MM.1S (cell line): ENCODE measurements at regions not wholly inside any gene's neighbourhood (a gene's known extent, or its start where the extent isn't known, plus 50 kb on each side); places are given as distances from the start of the nearest gene placed in this dataset.

Experiments used
- DNase-seq: peaks from one replicate; pipeline ENCODE4 v3.0.0-alpha.2; 2015
- H2AFZ ChIP-seq: fragments of 300-600 bp; sonication (generic); 2 replicates; pipeline ENCODE4 v1.6.0; 2016; ENCODE audit warnings: antibody characterized with exemption, low read length
- H3F3A ChIP-seq: fragments of 300-600 bp; sonication (generic); 2 replicates; pipeline ENCODE4 v1.6.1; 2016; ENCODE audit warnings: mild to moderate bottlenecking, antibody characterized with exemption, low read length, moderate library complexity, mixed read lengths; ENCODE audit not compliant: insufficient read depth
- H3K27ac ChIP-seq: fragments of 300-600 bp; sonication (generic); 2 replicates; pipeline ENCODE4 v1.5.1; 2016; ENCODE audit warnings: mild to moderate bottlenecking, low read length
- H3K27me3 ChIP-seq: fragments of 300-600 bp; sonication (generic); replicated peaks from 2 replicates; pipeline ENCODE4 v1.6.0; 2016; ENCODE audit warnings: low read length; ENCODE audit not compliant: insufficient read depth
- H3K36me3 ChIP-seq: fragments of 300-600 bp; sonication (generic); replicated peaks from 2 replicates; pipeline ENCODE4 v1.6.1; 2016; ENCODE audit warnings: mild to moderate bottlenecking, low read length, mixed read lengths; ENCODE audit not compliant: insufficient read depth
- H3K4me1 ChIP-seq: fragments of 300-600 bp; sonication (generic); 2 replicates; pipeline ENCODE4 v1.6.1; 2016; ENCODE audit warnings: low read length, mixed read lengths
- H3K4me2 ChIP-seq: fragments of 300-600 bp; sonication (generic); 2 replicates; pipeline ENCODE4 v1.6.0; 2016; ENCODE audit warnings: low read depth, low read length
- H3K4me3 ChIP-seq: fragments of 300-600 bp; sonication (generic); 2 replicates; pipeline ENCODE4 v1.5.1; 2016; ENCODE audit warnings: low read length, mixed read lengths
- H3K79me2 ChIP-seq: fragments of 300-600 bp; sonication (generic); 2 replicates; pipeline ENCODE4 v1.6.1; 2016; ENCODE audit warnings: mixed run types, low read length, mixed read lengths
- H3K9ac ChIP-seq: fragments of 300-600 bp; sonication (generic); 2 replicates; pipeline ENCODE4 v1.6.1; 2016; ENCODE audit warnings: low read length, mixed read lengths
- H3K9me2 ChIP-seq: fragments of 300-600 bp; sonication (generic); replicated peaks from 2 replicates; pipeline ENCODE4 v1.6.1; 2016; ENCODE audit warnings: mild to moderate bottlenecking, low read length, mixed read lengths; ENCODE audit not compliant: insufficient read depth
- H3K9me3 ChIP-seq: fragments of 300-600 bp; sonication (generic); replicated peaks from 2 replicates; pipeline ENCODE4 v1.6.1; 2016; ENCODE audit warnings: mild to moderate bottlenecking, low read length, mixed read lengths; ENCODE audit not compliant: insufficient read depth
- H4K20me1 ChIP-seq: fragments of 300-600 bp; sonication (generic); 2 replicates; pipeline ENCODE4 v1.6.1; 2016; ENCODE audit warnings: mild to moderate bottlenecking, low read length, moderate library complexity, mixed read lengths; ENCODE audit not compliant: insufficient read depth
- EZH2 ChIP-seq: fragments of 300-600 bp; sonication (generic); optimal IDR thresholded peaks from 2 replicates; pipeline ENCODE3; 2017; ENCODE audit warnings: low read depth, mild to moderate bottlenecking, antibody characterized with exemption, low read length, mixed read lengths
- EZH2phosphoT487 ChIP-seq: fragments of 300-600 bp; sonication (generic); IDR thresholded peaks from 2 replicates; pipeline ENCODE4 v1.6.1; 2018; ENCODE audit warnings: antibody characterized with exemption, low read length
- TF ChIP-seq, protein P1 (sequence below): fragments of 300-600 bp; sonication (generic); IDR thresholded peaks from 2 replicates; pipeline ENCODE4 v1.5.1; 2016; ENCODE audit warnings: antibody characterized with exemption, low read length, mixed read lengths

DNA sequence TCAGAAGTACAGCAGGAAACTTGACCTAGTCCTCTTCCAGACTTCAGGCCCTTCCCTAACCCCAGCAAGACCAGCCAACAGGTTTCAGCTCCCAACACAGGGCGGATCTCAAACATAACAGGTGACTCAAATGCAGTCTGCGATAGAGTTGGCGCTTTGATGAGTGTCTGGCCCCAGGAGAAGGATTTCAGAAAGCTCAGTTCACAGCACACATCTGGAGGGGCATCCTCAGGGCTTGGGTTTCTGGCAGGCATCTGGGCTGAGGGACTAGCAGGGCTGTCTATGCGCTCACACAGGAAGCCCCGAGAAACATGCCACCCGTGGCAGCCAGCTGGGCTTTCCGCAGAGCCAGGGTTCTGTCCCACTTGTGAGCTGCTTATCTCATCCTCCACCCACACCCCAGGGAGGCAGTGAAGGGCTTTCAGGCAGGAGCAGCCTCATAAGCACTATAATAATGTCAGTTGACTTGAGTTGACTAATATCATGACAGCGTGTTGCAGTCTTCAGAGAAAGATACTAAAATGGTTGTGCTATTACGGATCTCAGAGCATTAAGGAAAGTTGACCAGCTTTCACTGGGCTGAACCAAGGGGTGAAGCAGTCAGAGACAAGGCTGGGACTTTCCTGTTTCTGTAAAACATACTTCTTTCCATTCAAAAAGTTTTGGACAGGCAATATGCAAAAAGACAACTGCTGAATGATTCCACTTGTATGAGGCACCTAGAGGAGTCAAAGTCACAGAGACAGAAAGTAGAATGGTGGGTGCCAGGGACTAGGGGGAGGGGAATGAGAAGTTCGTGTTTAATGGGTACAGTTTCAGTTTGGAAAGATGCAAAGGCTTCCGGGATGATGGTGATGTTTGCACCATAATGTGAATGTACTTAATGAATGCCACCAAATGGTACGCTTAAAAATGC is 233.0 kb upstream of the IRF2BP2 start:
- Histone ChIP-seq H3K36me3 (no peaks in the 10 kb centered on the region), H4K20me1 (no peaks in the 10 kb centered on the region), H2AFZ (no peak overlapping the region), H3K9me3 (no peaks in the 10 kb centered on the region), H3F3A (peaks cover 18% of the 10 kb centered on the region), H3K4me1 (peaks cover 22% of the 10 kb centered on the region), H3K4me2 (no peak overlapping the region), H3K27ac (no peak overlapping the region), H3K9ac (no peak overlapping the region), H3K79me2 (no peaks in the 10 kb centered on the region), H3K4me3 (no peak overlapping the region), H3K9me2 (no peaks in the 10 kb centered on the region), H3K27me3 (no peaks in the 10 kb centered on the region)
- TF ChIP-seq, protein P1, sequence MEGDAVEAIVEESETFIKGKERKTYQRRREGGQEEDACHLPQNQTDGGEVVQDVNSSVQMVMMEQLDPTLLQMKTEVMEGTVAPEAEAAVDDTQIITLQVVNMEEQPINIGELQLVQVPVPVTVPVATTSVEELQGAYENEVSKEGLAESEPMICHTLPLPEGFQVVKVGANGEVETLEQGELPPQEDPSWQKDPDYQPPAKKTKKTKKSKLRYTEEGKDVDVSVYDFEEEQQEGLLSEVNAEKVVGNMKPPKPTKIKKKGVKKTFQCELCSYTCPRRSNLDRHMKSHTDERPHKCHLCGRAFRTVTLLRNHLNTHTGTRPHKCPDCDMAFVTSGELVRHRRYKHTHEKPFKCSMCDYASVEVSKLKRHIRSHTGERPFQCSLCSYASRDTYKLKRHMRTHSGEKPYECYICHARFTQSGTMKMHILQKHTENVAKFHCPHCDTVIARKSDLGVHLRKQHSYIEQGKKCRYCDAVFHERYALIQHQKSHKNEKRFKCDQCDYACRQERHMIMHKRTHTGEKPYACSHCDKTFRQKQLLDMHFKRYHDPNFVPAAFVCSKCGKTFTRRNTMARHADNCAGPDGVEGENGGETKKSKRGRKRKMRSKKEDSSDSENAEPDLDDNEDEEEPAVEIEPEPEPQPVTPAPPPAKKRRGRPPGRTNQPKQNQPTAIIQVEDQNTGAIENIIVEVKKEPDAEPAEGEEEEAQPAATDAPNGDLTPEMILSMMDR = no peak
- TF ChIP-seq EZH2phosphoT487 = no peak
- no peak for TF ChIP-seq EZH2
- DNase-seq = no peak

DNA sequence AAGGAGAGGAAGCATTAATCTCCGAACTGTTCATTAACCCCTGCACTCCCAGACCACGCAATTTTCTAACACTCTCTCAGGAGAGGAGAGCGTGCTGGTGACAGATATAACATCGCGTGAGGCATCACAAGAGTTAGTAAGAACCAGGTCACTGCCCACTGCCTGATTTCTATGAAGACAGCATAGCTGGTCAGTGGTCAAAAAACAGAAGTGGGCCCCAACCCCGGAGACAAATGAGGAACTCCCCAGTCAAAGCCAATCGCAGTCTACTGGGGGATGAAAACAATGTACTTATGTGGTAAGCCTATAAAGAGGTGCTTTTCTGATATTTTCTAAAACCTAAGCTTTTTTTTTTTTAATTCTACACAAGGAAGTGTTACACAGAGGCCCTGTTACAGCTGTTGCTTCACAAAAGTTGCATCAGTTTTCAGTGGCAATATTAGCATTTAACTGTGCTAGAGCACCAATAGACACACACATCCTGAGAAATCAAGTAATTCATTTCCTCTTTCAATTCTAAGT is 231.8 kb upstream of the IRF2BP2 start:
- Histone ChIP-seq H3K9me2 (no peaks in the 10 kb centered on the region), H3K79me2 (no peaks in the 10 kb centered on the region), H3K9ac (no peak overlapping the region), H4K20me1 (no peaks in the 10 kb centered on the region), H3F3A (peaks cover 18% of the 10 kb centered on the region), H2AFZ (no peak overlapping the region), H3K4me2 (no peak overlapping the region), H3K4me1 (peaks cover 22% of the 10 kb centered on the region), H3K27ac (no peak overlapping the region), H3K27me3 (no peaks in the 10 kb centered on the region), H3K36me3 (no peaks in the 10 kb centered on the region), H3K4me3 (no peak overlapping the region), H3K9me3 (no peaks in the 10 kb centered on the region)
- DNase-seq = no peak
- TF ChIP-seq EZH2 (no peak), EZH2phosphoT487 (no peak)
- TF ChIP-seq, protein P1 = no peak

DNA sequence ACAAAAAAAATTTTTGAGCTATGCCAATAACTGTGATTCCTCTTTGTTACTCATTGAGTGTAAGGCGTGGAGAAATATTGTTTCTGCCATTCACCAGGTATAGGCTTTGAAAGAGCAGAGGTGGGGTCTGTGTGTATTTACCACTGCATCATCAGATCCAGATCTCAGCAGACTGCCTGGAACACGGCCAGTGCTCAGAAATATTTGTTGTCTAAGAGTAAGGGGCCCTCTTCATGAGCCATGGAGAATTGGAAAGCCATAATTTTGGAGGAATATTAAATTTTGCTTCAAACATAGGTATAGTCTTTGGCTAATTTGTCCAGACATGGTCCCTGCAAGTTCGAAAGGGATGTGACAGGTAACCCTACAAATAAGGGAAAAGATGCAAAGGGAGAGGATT is 231.3 kb upstream of the IRF2BP2 start:
- no peaks in the 10 kb centered on the region for H3K9me2 ChIP-seq
- peaks cover 22% of the 10 kb centered on the region for H3K4me1 ChIP-seq
- no peaks in the 10 kb centered on the region for H4K20me1 ChIP-seq
- H3K27ac ChIP-seq = no peak overlapping the region
- H3K9ac ChIP-seq = no peak overlapping the region
- peaks cover 18% of the 10 kb centered on the region for H3F3A ChIP-seq
- no peak overlapping the region for H2AFZ ChIP-seq
- DNase-seq = no peak
- no peaks in the 10 kb centered on the region for H3K27me3 ChIP-seq
- no peak for TF ChIP-seq EZH2
- no peak overlapping the region for H3K4me3 ChIP-seq
- no peaks in the 10 kb centered on the region for H3K79me2 ChIP-seq
- no peak overlapping the region for H3K4me2 ChIP-seq
- no peaks in the 10 kb centered on the region for H3K9me3 ChIP-seq
- H3K36me3 ChIP-seq = no peaks in the 10 kb centered on the region

DNA sequence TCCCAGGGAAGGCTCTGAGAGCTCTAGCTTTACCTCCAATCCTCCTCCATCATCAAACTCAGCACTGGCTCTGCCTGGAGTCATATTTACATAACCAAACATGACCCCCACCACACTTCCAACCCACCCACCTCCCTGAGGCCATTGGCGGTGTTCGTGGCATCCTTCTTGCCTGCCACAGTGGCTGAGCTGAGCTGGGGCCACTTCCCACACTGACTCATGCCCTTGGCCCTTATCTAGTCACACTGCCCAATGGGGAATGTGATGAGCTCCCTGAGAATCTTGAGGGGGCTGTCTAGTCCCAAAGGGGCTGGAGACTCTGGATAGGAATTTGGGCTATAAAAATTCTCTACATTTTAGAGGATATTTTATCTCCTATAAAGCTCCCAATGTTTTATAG is 230.9 kb upstream of the IRF2BP2 start:
- Histone ChIP-seq H3K4me1 (peaks cover 19% of the 10 kb centered on the region), H3K4me3 (no peak overlapping the region), H3K36me3 (no peaks in the 10 kb centered on the region), H2AFZ (no peak overlapping the region), H3K9ac (no peak overlapping the region), H3K4me2 (no peak overlapping the region), H3K9me3 (no peaks in the 10 kb centered on the region), H4K20me1 (no peaks in the 10 kb centered on the region), H3K27ac (no peak overlapping the region), H3K9me2 (no peaks in the 10 kb centered on the region), H3K79me2 (no peaks in the 10 kb centered on the region), H3K27me3 (no peaks in the 10 kb centered on the region), H3F3A (peaks cover 17% of the 10 kb centered on the region)
- no peak for DNase-seq
- TF ChIP-seq EZH2 (no peak), EZH2phosphoT487 (no peak)
- TF ChIP-seq, protein P1 = no peak
